ENCODE measurements at regions not wholly inside any gene's neighbourhood (a gene's known extent, or its start where the extent isn't known, plus 50 kb on each side); places are given as distances from the start of the nearest gene placed in this dataset.
A peak's percentile ranks its signal among the peaks of the same experiment; 100 is the strongest.

- H3K36me3 ChIP-seq (ENCODE audit: low read depth) = no peaks in the 10 kb centered on the region
- peaks cover 33% of the 10 kb centered on the region for H3K4me1 ChIP-seq (ENCODE audit: low read depth)
- TF ChIP-seq, protein P1, sequence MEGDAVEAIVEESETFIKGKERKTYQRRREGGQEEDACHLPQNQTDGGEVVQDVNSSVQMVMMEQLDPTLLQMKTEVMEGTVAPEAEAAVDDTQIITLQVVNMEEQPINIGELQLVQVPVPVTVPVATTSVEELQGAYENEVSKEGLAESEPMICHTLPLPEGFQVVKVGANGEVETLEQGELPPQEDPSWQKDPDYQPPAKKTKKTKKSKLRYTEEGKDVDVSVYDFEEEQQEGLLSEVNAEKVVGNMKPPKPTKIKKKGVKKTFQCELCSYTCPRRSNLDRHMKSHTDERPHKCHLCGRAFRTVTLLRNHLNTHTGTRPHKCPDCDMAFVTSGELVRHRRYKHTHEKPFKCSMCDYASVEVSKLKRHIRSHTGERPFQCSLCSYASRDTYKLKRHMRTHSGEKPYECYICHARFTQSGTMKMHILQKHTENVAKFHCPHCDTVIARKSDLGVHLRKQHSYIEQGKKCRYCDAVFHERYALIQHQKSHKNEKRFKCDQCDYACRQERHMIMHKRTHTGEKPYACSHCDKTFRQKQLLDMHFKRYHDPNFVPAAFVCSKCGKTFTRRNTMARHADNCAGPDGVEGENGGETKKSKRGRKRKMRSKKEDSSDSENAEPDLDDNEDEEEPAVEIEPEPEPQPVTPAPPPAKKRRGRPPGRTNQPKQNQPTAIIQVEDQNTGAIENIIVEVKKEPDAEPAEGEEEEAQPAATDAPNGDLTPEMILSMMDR (IDR thresholded peaks at IDR 0.05) = no peak
- intact Hi-C loops (cut with DNase I, micrococcal nuclease) = no loop called here
- H3K9me3 ChIP-seq = no peaks in the 10 kb centered on the region
- DNase-seq = no peak
- ATAC-seq = no peak
- H3K4me3 ChIP-seq = no peak overlapping the region
These were observed 245.9 kb upstream of the TOPAZ1 start for GRCh38 chr3:43995547-43996378.

DNA sequence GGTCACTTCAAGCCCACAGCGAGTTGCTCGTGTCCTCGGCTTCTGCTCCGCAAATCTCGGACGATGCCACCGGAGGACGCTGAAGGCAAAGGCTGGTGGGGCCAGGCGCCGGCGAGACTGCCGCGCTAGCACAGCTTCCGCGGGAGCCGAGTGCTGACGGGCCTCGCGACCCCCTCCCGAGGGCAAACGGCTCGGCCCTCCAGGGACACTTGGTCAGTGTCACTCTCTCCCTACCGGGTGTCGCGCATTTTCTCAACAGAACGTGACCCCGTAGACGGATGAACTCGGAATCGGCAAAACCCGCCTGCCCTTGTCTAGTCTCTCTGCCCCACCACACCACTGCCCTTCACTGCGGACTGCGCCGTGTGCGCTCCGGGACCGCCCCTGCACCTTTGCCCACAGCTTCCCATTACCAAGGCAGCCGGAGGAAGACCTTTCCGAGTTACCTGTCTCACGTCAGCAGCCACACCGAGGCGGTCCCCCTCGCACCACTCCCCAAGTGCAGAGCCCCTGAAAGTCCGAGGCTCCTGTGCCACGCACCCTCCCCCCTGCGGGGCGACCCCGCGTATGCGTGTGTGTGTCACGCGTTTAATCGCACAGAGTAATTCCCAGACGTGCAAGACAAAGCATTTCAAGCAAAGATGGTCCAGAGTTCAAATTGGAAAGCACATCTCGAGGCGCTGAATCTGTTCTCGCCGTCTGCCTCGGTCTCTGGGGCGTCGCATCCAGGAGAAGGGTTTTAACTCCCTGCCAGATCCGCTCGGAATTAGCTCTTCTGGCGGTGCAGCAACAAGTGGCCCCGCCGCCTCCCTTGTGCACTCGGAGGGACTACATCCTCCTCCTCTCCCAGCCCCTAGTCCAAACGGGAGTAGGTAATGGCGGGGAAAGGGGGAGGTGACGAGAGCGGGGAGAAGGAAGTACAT lies 245.0 kb upstream of the TOPAZ1 start:
- intact Hi-C loops (cut with DNase I, micrococcal nuclease) = no loop called here
- Histone ChIP-seq H3K4me1 (ENCODE audit: low read depth) (peaks cover 33% of the 10 kb centered on the region), H3K4me3 (no peak overlapping the region), H3K9me3 (no peaks in the 10 kb centered on the region), H3K36me3 (ENCODE audit: low read depth) (no peaks in the 10 kb centered on the region)
- ATAC-seq = peak; percentile 27
- peak in 1 of 3 donors; percentile 32 for DNase-seq
- TF ChIP-seq, protein P1 (IDR thresholded peaks at IDR 0.05) = no peak

GRCh38 chr3:43997316-43997715 lies 244.4 kb upstream of the TOPAZ1 start:
- Histone ChIP-seq H3K36me3 (ENCODE audit: low read depth) (no peaks in the 10 kb centered on the region), H3K4me1 (ENCODE audit: low read depth) (peaks cover 33% of the 10 kb centered on the region), H3K4me3 (no peak overlapping the region), H3K9me3 (no peaks in the 10 kb centered on the region)
- no peak for ATAC-seq
- TF ChIP-seq, protein P1 (IDR thresholded peaks at IDR 0.05) = no peak
- DNase-seq = no peak
- intact Hi-C loops (cut with DNase I, micrococcal nuclease) = no loop called here

- Histone ChIP-seq H3K9me3 (no peaks in the 10 kb centered on the region), H3K4me1 (ENCODE audit: low read depth) (peaks cover 33% of the 10 kb centered on the region), H3K4me3 (no peak overlapping the region), H3K36me3 (ENCODE audit: low read depth) (no peaks in the 10 kb centered on the region)
- TF ChIP-seq, protein P1 (IDR thresholded peaks at IDR 0.05) = no peak
- ATAC-seq (no peak), DNase-seq (no peak)
- intact Hi-C loops (cut with DNase I, micrococcal nuclease) = no loop called here
These were observed 243.8 kb upstream of the TOPAZ1 start for GRCh38 chr3:43997788-43998369.

GRCh38 chr3:43998370-43998835 lies 243.3 kb upstream of the TOPAZ1 start:
- H3K4me1 ChIP-seq (ENCODE audit: low read depth) = peaks cover 33% of the 10 kb centered on the region
- TF ChIP-seq, protein P1 (IDR thresholded peaks at IDR 0.05) = no peak

More at GRCh38 chr3:43998370-43998835, 243.3 kb upstream of the TOPAZ1 start:
- DNase-seq = no peak
- Histone ChIP-seq H3K9me3 (no peaks in the 10 kb centered on the region), H3K36me3 (ENCODE audit: low read depth) (no peaks in the 10 kb centered on the region), H3K4me3 (no peak overlapping the region)
- intact Hi-C loops (cut with DNase I, micrococcal nuclease) = no loop called here
- no peak for ATAC-seq
